Activated CD8-positive, alpha-beta T cell treated with anti-CD3 and anti-CD28 coated beads for 36 hours (primary cell): ENCODE measurements at regions not wholly inside any gene's neighbourhood (a gene's known extent, or its start where the extent isn't known, plus 50 kb on each side); places are given as distances from the start of the nearest gene placed in this dataset.

Experiments used
- ATAC-seq: fragments of 200-7000 bp; cut with Tn5 transposase; one replicate; pipeline ENCODE4 v1.10.0; 2021; ENCODE audit warnings: mild to moderate bottlenecking, moderate library complexity
- CTCF ChIA-PET: fragments of 350-600 bp; sonication (Branson Sonifier 250); formaldehyde crosslinking; loops from one replicate; lab custom pipeline; 2021; ENCODE audit warnings: antibody characterized with exemption; lab: Charles Lee
- POLR2A ChIA-PET: fragments of 350-600 bp; sonication (Branson Sonifier 250); formaldehyde crosslinking; loops from one replicate; lab custom pipeline; 2021; ENCODE audit warnings: antibody characterized with exemption; lab: Charles Lee
- DNase-seq: peaks from one replicate; pipeline ENCODE4 v3.0.0-alpha.2; 2020
- H3K27ac Mint-ChIP-seq: one replicate; pipeline ENCODE4 v1.8.0; 2021; ENCODE audit warnings: mild to moderate bottlenecking, mixed read lengths
- H3K27me3 Mint-ChIP-seq: one replicate; pipeline ENCODE4 v1.8.0; 2021; ENCODE audit warnings: mixed read lengths
- H3K36me3 Mint-ChIP-seq: one replicate; pipeline ENCODE4 v1.8.0; 2021; ENCODE audit warnings: low read depth, mixed read lengths
- H3K4me1 Mint-ChIP-seq: one replicate; pipeline ENCODE4 v1.8.0; 2021; ENCODE audit warnings: low read depth, mixed read lengths
- H3K4me3 Mint-ChIP-seq: one replicate; pipeline ENCODE4 v1.8.0; 2021; ENCODE audit warnings: mild to moderate bottlenecking, moderate library complexity, mixed read lengths
- H3K9me3 Mint-ChIP-seq: one replicate; pipeline ENCODE4 v1.8.0; 2021; ENCODE audit warnings: mixed read lengths
- CTCF ChIP-seq: fragments of 200-600 bp; IDR thresholded peaks from one replicate; pipeline ENCODE4 v1.8.0; 2022; ENCODE audit warnings: antibody characterized with exemption, mild to moderate bottlenecking
- intact Hi-C: fragments of 100-400 bp; cut with micrococcal nuclease; formaldehyde crosslinking; loops from one replicate; pipeline ENCODE4 v1.10.0; 2022

DNA sequence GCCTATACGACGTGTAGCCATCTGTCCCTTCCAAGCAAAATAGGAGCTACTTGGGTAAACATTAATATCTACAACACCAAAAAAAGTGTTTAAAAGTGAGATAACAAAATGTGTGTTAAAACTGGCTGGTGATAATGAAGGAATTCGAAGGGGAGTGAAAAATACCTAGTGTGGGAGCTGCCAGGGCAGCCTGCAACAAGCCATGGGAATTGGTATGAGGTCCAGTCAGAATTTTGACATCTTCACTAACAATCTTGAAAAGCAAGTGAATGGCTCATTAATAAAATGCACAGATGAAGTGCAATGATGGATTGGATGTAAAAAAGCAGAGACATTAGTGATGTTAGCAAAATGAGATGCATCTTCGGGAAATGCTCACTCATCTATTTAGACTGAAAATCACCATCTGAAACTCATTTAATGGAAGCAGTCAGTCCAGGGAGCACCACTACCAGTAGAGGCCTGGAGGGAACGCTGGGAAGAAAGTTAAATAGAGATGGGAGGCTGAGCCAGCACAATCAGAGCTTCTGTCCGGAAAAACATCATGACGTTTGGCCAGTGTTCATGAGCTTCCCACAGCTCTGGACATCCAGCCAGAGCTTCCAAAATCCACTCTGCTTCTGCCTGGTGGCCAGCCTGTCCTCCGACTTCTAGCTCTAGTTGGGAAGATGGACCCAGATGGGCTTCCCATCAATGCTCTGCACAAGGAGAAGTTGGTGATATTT, 405.0 kb upstream of the TMTC1 start:
- ChIA-PET POLR2A (no interaction called here), CTCF (no interaction called here)
- intact Hi-C loops = no loop called here
- DNase-seq (no peak), ATAC-seq (no peak)
- H3K4me1 Mint-ChIP-seq = no peaks in the 10 kb centered on the region
- no peak overlapping the region for H3K4me3 Mint-ChIP-seq
- no peak overlapping the region for H3K27ac Mint-ChIP-seq
- no peaks in the 10 kb centered on the region for H3K27me3 Mint-ChIP-seq
- no peaks in the 10 kb centered on the region for H3K36me3 Mint-ChIP-seq
- no peaks in the 10 kb centered on the region for H3K9me3 Mint-ChIP-seq
- TF ChIP-seq CTCF = no peak

DNA sequence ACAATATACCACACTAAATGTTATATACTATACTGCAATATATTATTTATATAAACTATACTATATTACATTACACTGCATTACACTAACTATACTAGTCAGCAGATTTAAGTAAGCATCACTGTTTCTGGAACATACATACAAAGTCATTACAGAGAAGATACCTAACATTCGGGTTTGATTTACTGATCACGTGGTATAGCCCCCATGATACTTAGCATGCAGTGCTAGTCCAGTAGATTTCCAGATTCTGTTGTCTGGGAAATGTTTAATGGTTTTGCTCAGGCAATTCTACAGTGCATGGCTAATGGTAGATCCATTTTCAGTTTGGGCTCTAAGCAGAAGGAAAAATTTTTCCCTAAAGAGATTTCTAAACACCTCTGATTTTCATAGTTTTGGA, 403.7 kb upstream of the TMTC1 start:
- no peak for DNase-seq
- no peaks in the 10 kb centered on the region for H3K4me1 Mint-ChIP-seq
- intact Hi-C loops = no loop called here
- ChIA-PET POLR2A (no interaction called here), CTCF (no interaction called here)
- no peaks in the 10 kb centered on the region for H3K27me3 Mint-ChIP-seq
- ATAC-seq = no peak
- no peaks in the 10 kb centered on the region for H3K9me3 Mint-ChIP-seq
- no peak overlapping the region for H3K4me3 Mint-ChIP-seq
- no peaks in the 10 kb centered on the region for H3K36me3 Mint-ChIP-seq
- no peak for TF ChIP-seq CTCF
- H3K27ac Mint-ChIP-seq = no peak overlapping the region

GRCh38 chr12:30181334-30181733, 397.6 kb upstream of the TMTC1 start:
- no peak overlapping the region for H3K4me3 Mint-ChIP-seq
- CTCF ChIA-PET = no interaction called here
- intact Hi-C loops = no loop called here
- ATAC-seq (no peak), DNase-seq (no peak)
- H3K9me3 Mint-ChIP-seq = no peaks in the 10 kb centered on the region
- TF ChIP-seq CTCF = no peak
- peaks cover 3% of the 10 kb centered on the region for H3K27me3 Mint-ChIP-seq
- no peaks in the 10 kb centered on the region for H3K36me3 Mint-ChIP-seq
- H3K4me1 Mint-ChIP-seq = no peaks in the 10 kb centered on the region
- POLR2A ChIA-PET = no interaction called here
- H3K27ac Mint-ChIP-seq = no peak overlapping the region

- ATAC-seq (no peak), DNase-seq (no peak)
- Mint-ChIP-seq H3K4me1 (no peaks in the 10 kb centered on the region), H3K27me3 (peaks cover 3% of the 10 kb centered on the region), H3K27ac (no peak overlapping the region), H3K4me3 (no peak overlapping the region), H3K9me3 (no peaks in the 10 kb centered on the region), H3K36me3 (no peaks in the 10 kb centered on the region)
- intact Hi-C loops = no loop called here
- CTCF ChIA-PET = interaction anchor here (0.6 kb wide), 1 partner anchor 67 kb away, joined by 3 read pairs; no protein-coding TSS in a partner anchor
- POLR2A ChIA-PET = no interaction called here
- no peak for TF ChIP-seq CTCF
Measured at GRCh38 chr12:30180602-30181001, 396.9 kb upstream of the TMTC1 start.

GRCh38 chr12:30178916-30179315, 395.2 kb upstream of the TMTC1 start:
- Mint-ChIP-seq H3K36me3 (no peaks in the 10 kb centered on the region), H3K4me1 (no peaks in the 10 kb centered on the region), H3K27ac (no peak overlapping the region), H3K27me3 (peaks cover 3% of the 10 kb centered on the region), H3K4me3 (no peak overlapping the region), H3K9me3 (no peaks in the 10 kb centered on the region)
- TF ChIP-seq CTCF = no peak
- POLR2A ChIA-PET = no interaction called here
- CTCF ChIA-PET = no interaction called here
- no peak for DNase-seq
- intact Hi-C loops = no loop called here
- ATAC-seq = no peak
